ENCODE measurements at regions not wholly inside any gene's neighbourhood (a gene's known extent, or its start where the extent isn't known, plus 50 kb on each side); places are given as distances from the start of the nearest gene placed in this dataset.

- Histone ChIP-seq H3K36me3 (ENCODE audit: control insufficient read depth, insufficient read depth, low read length) (no peaks in the 10 kb centered on the region), H3K27ac (ENCODE audit: low read depth, low read length, severe bottlenecking) (no peak overlapping the region), H3K4me3 (ENCODE audit: extremely low read depth, insufficient read depth, low read length, poor library complexity, severe bottlenecking) (no peak overlapping the region), H3K4me1 (ENCODE audit: control insufficient read depth, insufficient read depth, low read length, poor library complexity, severe bottlenecking) (no peaks in the 10 kb centered on the region), H3K9me3 (ENCODE audit: control insufficient read depth, low read length) (no peaks in the 10 kb centered on the region)
- WGBS, 2 experiments (ENCODE audit: insufficient coverage in 2 of 2) = 42% methylated on average over 2 of the region's 5 CpGs; no CpG with 5 or more reads in 1 of the 2 experiments
Measured at GRCh38 chr16:80164966-80165550, 375.7 kb upstream of the DYNLRB2 start.

- WGBS, 2 experiments (ENCODE audit: insufficient coverage in 2 of 2) = 57 to 100% methylated on average over 1 to 3 of the region's 4 CpGs
- H3K4me1 ChIP-seq (ENCODE audit: control insufficient read depth, insufficient read depth, low read length, poor library complexity, severe bottlenecking) = no peaks in the 10 kb centered on the region
- H3K9me3 ChIP-seq (ENCODE audit: control insufficient read depth, low read length) = no peaks in the 10 kb centered on the region
- H3K36me3 ChIP-seq (ENCODE audit: control insufficient read depth, insufficient read depth, low read length) = no peaks in the 10 kb centered on the region
- no peak overlapping the region for H3K27ac ChIP-seq (ENCODE audit: low read depth, low read length, severe bottlenecking)
- H3K4me3 ChIP-seq (ENCODE audit: extremely low read depth, insufficient read depth, low read length, poor library complexity, severe bottlenecking) = no peak overlapping the region
Measured at GRCh38 chr16:80163339-80163738, 377.5 kb upstream of the DYNLRB2 start.

- Histone ChIP-seq H3K4me1 (ENCODE audit: control insufficient read depth, insufficient read depth, low read length, poor library complexity, severe bottlenecking) (no peaks in the 10 kb centered on the region), H3K4me3 (ENCODE audit: extremely low read depth, insufficient read depth, low read length, poor library complexity, severe bottlenecking) (no peak overlapping the region), H3K27ac (ENCODE audit: low read depth, low read length, severe bottlenecking) (no peak overlapping the region), H3K9me3 (ENCODE audit: control insufficient read depth, low read length) (no peaks in the 10 kb centered on the region), H3K36me3 (ENCODE audit: control insufficient read depth, insufficient read depth, low read length) (no peaks in the 10 kb centered on the region)
- 89 to 93% methylated on average over 11 to 12 of the region's 12 CpGs for WGBS, 2 experiments (ENCODE audit: insufficient coverage in 2 of 2)
Measured at GRCh38 chr16:80161799-80162739, 378.7 kb upstream of the DYNLRB2 start.

- no peaks in the 10 kb centered on the region for H3K4me1 ChIP-seq (ENCODE audit: control insufficient read depth, insufficient read depth, low read length, poor library complexity, severe bottlenecking)
- 95 to 100% methylated on average over 3 of the region's 4 CpGs for WGBS, 2 experiments (ENCODE audit: insufficient coverage in 2 of 2)
- H3K9me3 ChIP-seq (ENCODE audit: control insufficient read depth, low read length) = no peaks in the 10 kb centered on the region
- no peak overlapping the region for H3K27ac ChIP-seq (ENCODE audit: low read depth, low read length, severe bottlenecking)
- no peaks in the 10 kb centered on the region for H3K36me3 ChIP-seq (ENCODE audit: control insufficient read depth, insufficient read depth, low read length)
- no peak overlapping the region for H3K4me3 ChIP-seq (ENCODE audit: extremely low read depth, insufficient read depth, low read length, poor library complexity, severe bottlenecking)
Measured at GRCh38 chr16:80158766-80159165, 382.0 kb upstream of the DYNLRB2 start.

- no peaks in the 10 kb centered on the region for H3K4me1 ChIP-seq (ENCODE audit: control insufficient read depth, insufficient read depth, low read length, poor library complexity, severe bottlenecking)
- 88% methylated on average over 1 of the region's 3 CpGs; no CpG with 5 or more reads in 1 of the 2 experiments for WGBS, 2 experiments (ENCODE audit: insufficient coverage in 2 of 2)
- no peaks in the 10 kb centered on the region for H3K36me3 ChIP-seq (ENCODE audit: control insufficient read depth, insufficient read depth, low read length)
- H3K9me3 ChIP-seq (ENCODE audit: control insufficient read depth, low read length) = no peaks in the 10 kb centered on the region
- H3K27ac ChIP-seq (ENCODE audit: low read depth, low read length, severe bottlenecking) = no peak overlapping the region
- H3K4me3 ChIP-seq (ENCODE audit: extremely low read depth, insufficient read depth, low read length, poor library complexity, severe bottlenecking) = no peak overlapping the region
Measured at GRCh38 chr16:80151722-80152111, 389.1 kb upstream of the DYNLRB2 start.

GRCh38 chr16:80150978-80151721 is 389.6 kb upstream of the DYNLRB2 start:
- WGBS, 2 experiments (ENCODE audit: insufficient coverage in 2 of 2) = 100% methylated on average over 1 of the region's 3 CpGs; no CpG with 5 or more reads in 1 of the 2 experiments
- Histone ChIP-seq H3K4me1 (ENCODE audit: control insufficient read depth, insufficient read depth, low read length, poor library complexity, severe bottlenecking) (no peaks in the 10 kb centered on the region), H3K36me3 (ENCODE audit: control insufficient read depth, insufficient read depth, low read length) (no peaks in the 10 kb centered on the region), H3K9me3 (ENCODE audit: control insufficient read depth, low read length) (no peaks in the 10 kb centered on the region), H3K27ac (ENCODE audit: low read depth, low read length, severe bottlenecking) (no peak overlapping the region), H3K4me3 (ENCODE audit: extremely low read depth, insufficient read depth, low read length, poor library complexity, severe bottlenecking) (no peak overlapping the region)

GRCh38 chr16:80148826-80149225 is 392.0 kb upstream of the DYNLRB2 start:
- H3K36me3 ChIP-seq (ENCODE audit: control insufficient read depth, insufficient read depth, low read length) = no peaks in the 10 kb centered on the region
- no CpG with 5 or more reads among the region's 3 CpGs for WGBS, 2 experiments (ENCODE audit: insufficient coverage in 2 of 2)
- no peak overlapping the region for H3K27ac ChIP-seq (ENCODE audit: low read depth, low read length, severe bottlenecking)
- H3K4me3 ChIP-seq (ENCODE audit: extremely low read depth, insufficient read depth, low read length, poor library complexity, severe bottlenecking) = no peak overlapping the region
- H3K4me1 ChIP-seq (ENCODE audit: control insufficient read depth, insufficient read depth, low read length, poor library complexity, severe bottlenecking) = no peaks in the 10 kb centered on the region
- H3K9me3 ChIP-seq (ENCODE audit: control insufficient read depth, low read length) = no peaks in the 10 kb centered on the region

GRCh38 chr16:80147026-80147655 is 393.7 kb upstream of the DYNLRB2 start:
- WGBS, 2 experiments (ENCODE audit: insufficient coverage in 2 of 2) = 84 to 99% methylated on average over 5 to 7 of the region's 8 CpGs

GRCh38 chr16:80144191-80144590 is 396.6 kb upstream of the DYNLRB2 start:
- H3K4me1 ChIP-seq (ENCODE audit: control insufficient read depth, insufficient read depth, low read length, poor library complexity, severe bottlenecking) = no peaks in the 10 kb centered on the region
- no peak overlapping the region for H3K4me3 ChIP-seq (ENCODE audit: extremely low read depth, insufficient read depth, low read length, poor library complexity, severe bottlenecking)
- H3K36me3 ChIP-seq (ENCODE audit: control insufficient read depth, insufficient read depth, low read length) = no peaks in the 10 kb centered on the region
- no peak overlapping the region for H3K27ac ChIP-seq (ENCODE audit: low read depth, low read length, severe bottlenecking)
- H3K9me3 ChIP-seq (ENCODE audit: control insufficient read depth, low read length) = no peaks in the 10 kb centered on the region

More at GRCh38 chr16:80147026-80147655, 393.7 kb upstream of the DYNLRB2 start:
- Histone ChIP-seq H3K9me3 (ENCODE audit: control insufficient read depth, low read length) (no peaks in the 10 kb centered on the region), H3K27ac (ENCODE audit: low read depth, low read length, severe bottlenecking) (no peak overlapping the region), H3K36me3 (ENCODE audit: control insufficient read depth, insufficient read depth, low read length) (no peaks in the 10 kb centered on the region), H3K4me3 (ENCODE audit: extremely low read depth, insufficient read depth, low read length, poor library complexity, severe bottlenecking) (no peak overlapping the region), H3K4me1 (ENCODE audit: control insufficient read depth, insufficient read depth, low read length, poor library complexity, severe bottlenecking) (no peaks in the 10 kb centered on the region)

- H3K4me1 ChIP-seq (ENCODE audit: control insufficient read depth, insufficient read depth, low read length, poor library complexity, severe bottlenecking) = no peaks in the 10 kb centered on the region
- H3K9me3 ChIP-seq (ENCODE audit: control insufficient read depth, low read length) = no peaks in the 10 kb centered on the region
- H3K27ac ChIP-seq (ENCODE audit: low read depth, low read length, severe bottlenecking) = no peak overlapping the region
- H3K4me3 ChIP-seq (ENCODE audit: extremely low read depth, insufficient read depth, low read length, poor library complexity, severe bottlenecking) = no peak overlapping the region
- H3K36me3 ChIP-seq (ENCODE audit: control insufficient read depth, insufficient read depth, low read length) = no peaks in the 10 kb centered on the region
Measured at GRCh38 chr16:80142940-80143339, 397.9 kb upstream of the DYNLRB2 start.

Measured in mesodermal cell (in vitro differentiated cells).